Testis (tissue), 2 donors: ENCODE measurements at regions not wholly inside any gene's neighbourhood (a gene's known extent, or its start where the extent isn't known, plus 50 kb on each side); places are given as distances from the start of the nearest gene placed in this dataset.

Source experiments
- DNase-seq: peaks from one replicate; pipeline ENCODE4 v3.0.0-alpha.2; 2019
- H3K27ac ChIP-seq, 2 donors: fragments of 200-600 bp; sonication (generic); one replicate each; pipeline ENCODE4 v1.5.1; 2019
- H3K27me3 ChIP-seq: fragments of 200-600 bp; sonication (generic); one replicate; pipeline ENCODE4 v1.5.1; 2019
- H3K36me3 ChIP-seq: fragments of 200-600 bp; sonication (generic); one replicate; pipeline ENCODE4 v1.5.1; 2017; ENCODE audit warnings: low read depth; ENCODE audit errors: missing control alignments
- H3K4me1 ChIP-seq: fragments of 200-600 bp; sonication (generic); one replicate; pipeline ENCODE4 v1.5.1; 2019
- H3K4me3 ChIP-seq, 2 donors: fragments of 200-600 bp; sonication (generic); one replicate each; pipeline ENCODE4 v1.5.1; 2017 to 2019
- H3K9me3 ChIP-seq: fragments of 200-600 bp; sonication (generic); one replicate; pipeline ENCODE4 v1.5.1; 2017
- POLR2A ChIP-seq: fragments of 450-650 bp; IDR thresholded peaks from one replicate; pipeline ENCODE4 v1.6.1; 2017; ENCODE audit warnings: antibody characterized with exemption, mild to moderate bottlenecking, moderate library complexity
- WGBS, 2 donors: methylation state at CpG; one replicate each; pipeline ENCODE4 v1.1.5; 2018; 5-methylcytosine and 5-hydroxymethylcytosine counted together
- intact Hi-C: fragments of 100-400 bp; cut with DNase I; formaldehyde crosslinking; loops from one replicate; pipeline ENCODE4 v1.15.1; 2023; ENCODE audit warnings: low total_unique reads
- TF ChIP-seq, protein P1 (sequence below), 3 experiments: fragments of 450-650 bp in 2 of 3; fragments of 200-600 bp in 1 of 3; sonication (generic) in 1 of 3; IDR thresholded peaks; one replicate each; pipeline ENCODE4 v1.5.1; 2016 to 2019; ENCODE audit warnings: antibody characterized with exemption in 3 of 3, mild to moderate bottlenecking in 2 of 3, moderate library complexity in 1 of 3

DNA sequence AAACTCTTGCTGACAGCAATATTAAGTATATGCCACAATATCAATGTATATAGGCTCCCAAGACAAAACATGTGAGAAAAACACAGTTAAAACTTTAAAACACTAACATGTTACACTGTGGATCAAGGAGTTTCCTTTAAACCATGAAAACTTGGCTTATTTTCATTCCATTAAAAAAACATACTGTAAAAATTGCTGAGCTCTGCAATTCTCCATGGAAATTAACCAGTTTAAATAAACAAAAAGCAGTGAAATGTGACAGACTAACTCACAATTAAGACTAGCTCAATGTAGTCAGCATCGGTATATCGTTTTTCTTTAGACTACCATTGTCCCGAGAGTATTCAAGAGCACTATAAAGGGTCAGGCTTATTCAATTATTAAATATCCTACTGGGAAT is 930.5 kb upstream of the SLITRK1 start:
- Histone ChIP-seq H3K27me3 (no peaks in the 10 kb centered on the region), H3K4me1 (no peaks in the 10 kb centered on the region), H3K4me3 (no peak overlapping the region), H3K36me3 (no peaks in the 10 kb centered on the region), H3K27ac (no peak overlapping the region), H3K9me3 (no peaks in the 10 kb centered on the region)
- WGBS, 2 donors, result 59 to 75% methylated on average over 3 of the region's 3 CpGs
- DNase-seq, result no peak
- TF ChIP-seq, protein P1, sequence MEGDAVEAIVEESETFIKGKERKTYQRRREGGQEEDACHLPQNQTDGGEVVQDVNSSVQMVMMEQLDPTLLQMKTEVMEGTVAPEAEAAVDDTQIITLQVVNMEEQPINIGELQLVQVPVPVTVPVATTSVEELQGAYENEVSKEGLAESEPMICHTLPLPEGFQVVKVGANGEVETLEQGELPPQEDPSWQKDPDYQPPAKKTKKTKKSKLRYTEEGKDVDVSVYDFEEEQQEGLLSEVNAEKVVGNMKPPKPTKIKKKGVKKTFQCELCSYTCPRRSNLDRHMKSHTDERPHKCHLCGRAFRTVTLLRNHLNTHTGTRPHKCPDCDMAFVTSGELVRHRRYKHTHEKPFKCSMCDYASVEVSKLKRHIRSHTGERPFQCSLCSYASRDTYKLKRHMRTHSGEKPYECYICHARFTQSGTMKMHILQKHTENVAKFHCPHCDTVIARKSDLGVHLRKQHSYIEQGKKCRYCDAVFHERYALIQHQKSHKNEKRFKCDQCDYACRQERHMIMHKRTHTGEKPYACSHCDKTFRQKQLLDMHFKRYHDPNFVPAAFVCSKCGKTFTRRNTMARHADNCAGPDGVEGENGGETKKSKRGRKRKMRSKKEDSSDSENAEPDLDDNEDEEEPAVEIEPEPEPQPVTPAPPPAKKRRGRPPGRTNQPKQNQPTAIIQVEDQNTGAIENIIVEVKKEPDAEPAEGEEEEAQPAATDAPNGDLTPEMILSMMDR (IDR thresholded peaks at IDR 0.05), result no peak
- TF ChIP-seq POLR2A, result no peak
- intact Hi-C loops, result no loop called here

DNA sequence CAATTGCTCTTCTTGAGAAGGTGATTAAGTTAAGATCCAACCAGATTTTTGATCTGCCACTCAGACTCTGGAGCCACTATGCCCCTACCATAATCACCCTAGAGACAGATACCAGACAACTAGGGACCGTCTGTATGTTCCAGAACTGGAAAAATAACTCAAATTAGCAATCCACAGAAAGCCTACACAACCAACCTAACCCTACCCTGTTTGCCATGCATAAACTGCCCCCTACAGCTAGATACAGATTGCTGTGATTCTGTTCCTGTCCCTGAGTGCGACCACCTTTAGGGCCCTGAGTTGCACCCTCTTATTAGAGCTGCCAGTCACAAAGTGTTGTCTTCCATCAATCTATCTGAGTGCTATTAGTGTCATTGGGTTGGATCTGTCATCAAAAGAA is 929.8 kb upstream of the SLITRK1 start:
- no peak for DNase-seq
- H3K36me3 ChIP-seq, result no peaks in the 10 kb centered on the region
- intact Hi-C loops, result no loop called here
- TF ChIP-seq, protein P1 (IDR thresholded peaks at IDR 0.05), result no peak
- TF ChIP-seq POLR2A, result no peak
- H3K9me3 ChIP-seq, result no peaks in the 10 kb centered on the region
- no peaks in the 10 kb centered on the region for H3K27me3 ChIP-seq
- no peak overlapping the region for H3K4me3 ChIP-seq
- no peaks in the 10 kb centered on the region for H3K4me1 ChIP-seq
- H3K27ac ChIP-seq, result no peak overlapping the region
- 86 to 92% methylated on average over 2 of the region's 2 CpGs for WGBS, 2 donors

DNA sequence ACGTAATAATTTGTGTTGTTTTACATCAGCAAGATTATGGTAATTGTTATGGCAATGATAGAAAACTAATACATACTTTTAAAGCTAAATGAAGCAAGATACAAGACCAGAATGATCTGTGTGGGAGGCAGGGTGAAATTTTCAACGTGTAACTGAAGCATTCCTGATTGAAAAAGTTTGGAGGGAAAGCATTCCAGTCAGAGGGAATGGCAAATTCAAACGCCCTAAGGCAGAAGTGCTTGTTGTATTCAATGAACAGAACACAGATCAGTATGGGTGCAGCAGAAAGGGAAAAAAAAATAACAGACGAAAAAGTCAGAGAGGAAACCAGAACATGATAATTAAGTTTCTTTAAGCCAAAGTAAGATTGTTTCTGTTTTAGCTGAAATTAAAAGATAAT is 928.5 kb upstream of the SLITRK1 start:
- TF ChIP-seq, protein P1 (IDR thresholded peaks at IDR 0.05), result no peak
- TF ChIP-seq POLR2A, result no peak
- Histone ChIP-seq H3K36me3 (no peaks in the 10 kb centered on the region), H3K27ac (no peak overlapping the region), H3K27me3 (no peaks in the 10 kb centered on the region), H3K9me3 (no peaks in the 10 kb centered on the region), H3K4me1 (no peaks in the 10 kb centered on the region), H3K4me3 (no peak overlapping the region)
- 17 to 34% methylated on average over 4 of the region's 4 CpGs for WGBS, 2 donors
- intact Hi-C loops, result no loop called here
- DNase-seq, result no peak

DNA sequence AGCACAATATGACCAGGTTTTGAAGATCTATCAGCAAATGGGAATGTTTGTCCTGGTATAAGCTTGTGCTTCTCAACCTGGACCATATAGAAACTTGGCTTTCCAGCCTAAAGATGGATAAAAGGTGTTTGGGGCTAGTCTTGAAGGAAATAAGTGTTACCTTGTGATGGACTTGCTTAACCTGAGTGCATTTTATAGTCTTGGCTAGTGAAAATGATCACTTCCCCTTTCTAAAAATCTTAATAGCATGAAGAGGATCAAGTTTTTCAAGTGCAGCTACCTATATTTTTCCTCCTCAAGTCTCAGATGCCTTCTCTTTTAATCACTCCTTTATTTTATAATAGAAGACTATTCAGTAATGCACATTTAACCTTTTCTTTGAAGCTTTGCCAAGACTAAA is 919.8 kb upstream of the SLITRK1 start:
- Histone ChIP-seq H3K9me3 (no peaks in the 10 kb centered on the region), H3K4me3 (no peak overlapping the region), H3K27ac (no peak overlapping the region), H3K27me3 (no peaks in the 10 kb centered on the region), H3K36me3 (no peaks in the 10 kb centered on the region), H3K4me1 (no peaks in the 10 kb centered on the region)
- TF ChIP-seq, protein P1 (IDR thresholded peaks at IDR 0.05), result no peak
- TF ChIP-seq POLR2A, result no peak
- intact Hi-C loops, result no loop called here
- DNase-seq, result no peak

DNA sequence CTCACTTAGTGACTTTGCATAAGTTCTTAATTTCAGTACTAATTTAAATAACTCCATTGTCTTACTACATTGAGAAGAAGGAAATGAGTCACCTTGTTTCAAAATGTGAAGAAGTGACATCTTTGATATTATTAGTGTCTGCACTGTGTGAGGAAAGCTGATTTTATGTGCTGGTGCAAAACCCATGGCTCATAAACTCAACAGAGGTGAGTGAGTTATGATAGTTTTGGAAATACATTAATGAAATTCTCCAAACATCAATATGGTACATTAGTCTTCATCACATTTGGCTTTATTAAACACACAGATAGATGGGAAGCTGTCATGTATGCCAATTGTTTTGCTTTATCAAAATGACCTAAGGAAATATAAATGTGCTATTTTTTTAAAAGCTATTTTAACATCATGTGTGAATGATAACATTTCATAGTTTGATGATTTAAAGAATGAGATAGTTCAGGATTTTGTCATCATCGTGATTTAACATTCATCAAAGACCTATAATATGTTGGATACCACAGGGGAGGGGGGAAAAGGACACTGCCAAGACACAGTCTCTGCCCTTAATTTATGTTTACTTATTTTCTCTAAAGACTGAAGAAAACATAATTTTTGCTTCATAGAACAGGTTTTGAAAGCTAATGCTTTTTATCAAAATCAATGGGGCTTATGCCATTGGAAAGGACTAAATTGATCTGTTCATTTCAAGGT is 902.3 kb upstream of the SLITRK1 start:
- no peaks in the 10 kb centered on the region for H3K9me3 ChIP-seq
- intact Hi-C loops, result no loop called here
- TF ChIP-seq, protein P1 (IDR thresholded peaks at IDR 0.05), result no peak
- TF ChIP-seq POLR2A, result no peak
- H3K27me3 ChIP-seq, result no peaks in the 10 kb centered on the region
- 80 to 89% methylated on average over 1 of the region's 1 CpG for WGBS, 2 donors
- H3K4me1 ChIP-seq, result no peaks in the 10 kb centered on the region
- H3K27ac ChIP-seq, result no peak overlapping the region
- H3K4me3 ChIP-seq, result no peak overlapping the region
- H3K36me3 ChIP-seq, result no peaks in the 10 kb centered on the region
- no peak for DNase-seq
